Neural progenitor cell (in vitro differentiated cells): ENCODE measurements at regions not wholly inside any gene's neighbourhood (a gene's known extent, or its start where the extent isn't known, plus 50 kb on each side); places are given as distances from the start of the nearest gene placed in this dataset.

Experiments used
- DNase-seq: peaks from one replicate; pipeline ENCODE4 v3.0.0-alpha.2; 2016; ENCODE audit warnings: low spot score
- H2AFZ ChIP-seq: fragments of 200-600 bp; sonication (generic); replicated peaks from 2 replicates; pipeline ENCODE4 v1.6.1; 2016; ENCODE audit warnings: antibody characterized with exemption
- H3F3A ChIP-seq: fragments of 200-600 bp; sonication (generic); 2 replicates; pipeline ENCODE4 v1.6.1; 2016; ENCODE audit warnings: antibody characterized with exemption, low read depth
- H3K27ac ChIP-seq: fragments of 200-600 bp; sonication (generic); 2 replicates; pipeline ENCODE4 v1.5.1; 2016; ENCODE audit warnings: mild to moderate bottlenecking
- H3K27me3 ChIP-seq: fragments of 200-600 bp; sonication (generic); 2 replicates; pipeline ENCODE4 v1.6.1; 2016; ENCODE audit warnings: mild to moderate bottlenecking, moderate library complexity
- H3K36me3 ChIP-seq: fragments of 200-600 bp; sonication (generic); 2 replicates; pipeline ENCODE4 v1.5.1; 2016
- H3K4me1 ChIP-seq: fragments of 200-600 bp; sonication (generic); 2 replicates; pipeline ENCODE4 v1.6.1; 2016; ENCODE audit warnings: mixed run types
- H3K4me2 ChIP-seq: fragments of 200-600 bp; sonication (generic); 2 replicates; pipeline ENCODE4 v1.6.1; 2016
- H3K4me3 ChIP-seq: fragments of 200-600 bp; sonication (generic); 2 replicates; pipeline ENCODE4 v1.5.1; 2016
- H3K79me2 ChIP-seq: fragments of 200-600 bp; sonication (generic); 2 replicates; pipeline ENCODE4 v1.6.1; 2016; ENCODE audit warnings: low read depth
- H3K9ac ChIP-seq: fragments of 200-600 bp; sonication (generic); 2 replicates; pipeline ENCODE4 v1.6.1; 2016
- H3K9me3 ChIP-seq: fragments of 200-600 bp; sonication (generic); 2 replicates; pipeline ENCODE4 v1.5.1; 2016; ENCODE audit warnings: low read depth
- H4K20me1 ChIP-seq: fragments of 200-600 bp; sonication (generic); 2 replicates; pipeline ENCODE4 v1.6.1; 2016; ENCODE audit warnings: low read depth
- H3K27ac Mint-ChIP-seq: 3 replicates; pipeline ENCODE4 v1.8.0; 2021; ENCODE audit warnings: mixed read lengths
- H3K27me3 Mint-ChIP-seq: 2 replicates; pipeline ENCODE4 v1.8.0; 2022; ENCODE audit warnings: low read depth, mild to moderate bottlenecking, inconsistent platforms, moderate library complexity, mixed read lengths; ENCODE audit not compliant: insufficient read depth
- H3K36me3 Mint-ChIP-seq: 3 replicates; pipeline ENCODE4 v1.8.0; 2021; ENCODE audit warnings: mixed read lengths
- H3K4me1 Mint-ChIP-seq: 3 replicates; pipeline ENCODE4 v1.8.0; 2021; ENCODE audit warnings: mixed read lengths
- H3K4me3 Mint-ChIP-seq: 3 replicates; pipeline ENCODE4 v1.8.0; 2021; ENCODE audit warnings: mild to moderate bottlenecking, moderate library complexity, mixed read lengths
- H3K9me3 Mint-ChIP-seq: 3 replicates; pipeline ENCODE4 v1.8.0; 2020; ENCODE audit warnings: mixed read lengths
- CTCF ChIP-seq: fragments of 200-600 bp; sonication (generic); IDR thresholded peaks from 2 replicates; pipeline ENCODE4 v1.5.1; 2017; ENCODE audit warnings: antibody characterized with exemption, mild to moderate bottlenecking
- EZH2 ChIP-seq: fragments of 200-600 bp; sonication (generic); IDR thresholded peaks from 2 replicates; pipeline ENCODE4 v1.6.1; 2017; ENCODE audit warnings: antibody characterized with exemption, mild to moderate bottlenecking, moderate library complexity
- EZH2phosphoT487 ChIP-seq: fragments of 200-600 bp; sonication (generic); IDR thresholded peaks from 2 replicates; pipeline ENCODE4 v1.6.1; 2017; ENCODE audit warnings: antibody characterized with exemption

GRCh38 chr9:75713335-75713734 lies 177.1 kb upstream of the PCSK5 start:
- Mint-ChIP-seq H3K4me1 (no peaks in the 10 kb centered on the region), H3K36me3 (no peaks in the 10 kb centered on the region), H3K9me3 (no peaks in the 10 kb centered on the region), H3K27ac (no peak overlapping the region), H3K4me3 (no peak overlapping the region), H3K27me3 (no peaks in the 10 kb centered on the region)
- no peak for TF ChIP-seq CTCF
- no peak for TF ChIP-seq EZH2
- Histone ChIP-seq H3K9me3 (no peaks in the 10 kb centered on the region), H3K4me3 (no peak overlapping the region), H3K36me3 (no peaks in the 10 kb centered on the region), H3K79me2 (no peaks in the 10 kb centered on the region), H3K9ac (no peak overlapping the region), H3K4me1 (no peaks in the 10 kb centered on the region), H2AFZ (peak overlapping the region; percentile 19), H3K4me2 (no peak overlapping the region), H3K27ac (no peak overlapping the region), H3K27me3 (no peaks in the 10 kb centered on the region), H3F3A (no peaks in the 10 kb centered on the region), H4K20me1 (no peaks in the 10 kb centered on the region)
- DNase-seq: no peak

GRCh38 chr9:75715360-75715759 lies 175.1 kb upstream of the PCSK5 start:
- Histone ChIP-seq H3K4me3 (no peak overlapping the region), H3K9me3 (no peaks in the 10 kb centered on the region), H3K9ac (no peak overlapping the region), H3K36me3 (no peaks in the 10 kb centered on the region), H3K27ac (no peak overlapping the region), H3F3A (no peaks in the 10 kb centered on the region), H3K4me2 (no peak overlapping the region), H3K79me2 (no peaks in the 10 kb centered on the region), H3K27me3 (no peaks in the 10 kb centered on the region), H4K20me1 (no peaks in the 10 kb centered on the region), H2AFZ (no peak overlapping the region), H3K4me1 (no peaks in the 10 kb centered on the region)
- Mint-ChIP-seq H3K36me3 (no peaks in the 10 kb centered on the region), H3K27ac (no peak overlapping the region), H3K4me1 (no peaks in the 10 kb centered on the region), H3K4me3 (no peak overlapping the region), H3K27me3 (no peaks in the 10 kb centered on the region), H3K9me3 (no peaks in the 10 kb centered on the region)
- DNase-seq: no peak
- no peak for TF ChIP-seq EZH2
- TF ChIP-seq CTCF: no peak
- no peak for TF ChIP-seq EZH2phosphoT487

GRCh38 chr9:75718677-75719076 lies 171.8 kb upstream of the PCSK5 start:
- H3K79me2 ChIP-seq: no peaks in the 10 kb centered on the region
- Mint-ChIP-seq H3K36me3 (no peaks in the 10 kb centered on the region), H3K27me3 (no peaks in the 10 kb centered on the region), H3K4me3 (no peak overlapping the region), H3K9me3 (no peaks in the 10 kb centered on the region), H3K4me1 (no peaks in the 10 kb centered on the region), H3K27ac (no peak overlapping the region)
- H3K9ac ChIP-seq: no peak overlapping the region
- no peaks in the 10 kb centered on the region for H3K27me3 ChIP-seq
- no peaks in the 10 kb centered on the region for H3K4me1 ChIP-seq
- TF ChIP-seq EZH2phosphoT487 (no peak), EZH2 (no peak), CTCF (no peak)
- H3K36me3 ChIP-seq: no peaks in the 10 kb centered on the region
- H3K4me2 ChIP-seq: no peak overlapping the region
- H3K27ac ChIP-seq: no peak overlapping the region
- no peak overlapping the region for H3K4me3 ChIP-seq
- no peaks in the 10 kb centered on the region for H4K20me1 ChIP-seq
- DNase-seq: no peak
- no peaks in the 10 kb centered on the region for H3K9me3 ChIP-seq
- H2AFZ ChIP-seq: no peak overlapping the region
- no peaks in the 10 kb centered on the region for H3F3A ChIP-seq

GRCh38 chr9:75728391-75728790 lies 162.1 kb upstream of the PCSK5 start:
- no peaks in the 10 kb centered on the region for H3K79me2 ChIP-seq
- H4K20me1 ChIP-seq: no peaks in the 10 kb centered on the region
- no peak overlapping the region for H3K9ac ChIP-seq
- H3K4me2 ChIP-seq: no peak overlapping the region
- H3K9me3 Mint-ChIP-seq: no peaks in the 10 kb centered on the region
- no peaks in the 10 kb centered on the region for H3K9me3 ChIP-seq
- H3K4me3 Mint-ChIP-seq: no peak overlapping the region
- DNase-seq: no peak
- H3K36me3 Mint-ChIP-seq: no peaks in the 10 kb centered on the region
- H3K27ac Mint-ChIP-seq: no peak overlapping the region
- no peaks in the 10 kb centered on the region for H3K4me1 ChIP-seq
- H3K27ac ChIP-seq: no peak overlapping the region
- no peaks in the 10 kb centered on the region for H3F3A ChIP-seq
- peaks cover 1% of the 10 kb centered on the region for H3K4me1 Mint-ChIP-seq
- TF ChIP-seq EZH2phosphoT487 (no peak), CTCF (no peak), EZH2 (no peak)
- no peaks in the 10 kb centered on the region for H3K36me3 ChIP-seq
- no peaks in the 10 kb centered on the region for H3K27me3 ChIP-seq
- no peaks in the 10 kb centered on the region for H3K27me3 Mint-ChIP-seq
- no peak overlapping the region for H2AFZ ChIP-seq
- H3K4me3 ChIP-seq: no peak overlapping the region
